Stimulated activated naive CD8-positive, alpha-beta T cell treated with anti-CD3 and anti-CD28 coated beads, Interleukin-15, amount 100 ng/mL, for 72 hours (primary cell): ENCODE measurements at regions not wholly inside any gene's neighbourhood (a gene's known extent, or its start where the extent isn't known, plus 50 kb on each side); places are given as distances from the start of the nearest gene placed in this dataset.
"Not testable (repeated sequence)": the region's sequence is repeated elsewhere in the genome, so short reads cannot be mapped to it uniquely, and the experiment has no call there.

Source experiments
- ATAC-seq: fragments of 150-1000 bp; cut with Tn5 transposase; 2 replicates; pipeline ENCODE4 v1.10.0; 2021; ENCODE audit warnings: mild to moderate bottlenecking, moderate library complexity
- DNase-seq, 2 donors: peaks; one replicate each; pipeline ENCODE4 v3.0.0; 2021 to 2022
- H3K27ac Mint-ChIP-seq, 2 donors: one replicate each; pipeline ENCODE4 v1.8.0; 2022; ENCODE audit warnings: mild to moderate bottlenecking in 2 of 2, mixed read lengths in 2 of 2, moderate library complexity in 2 of 2
- H3K27me3 Mint-ChIP-seq: one replicate; pipeline ENCODE4 v1.8.0; 2022; ENCODE audit warnings: mixed read lengths
- H3K4me1 Mint-ChIP-seq: one replicate; pipeline ENCODE4 v1.8.0; 2022; ENCODE audit warnings: mild to moderate bottlenecking, mixed read lengths
- H3K4me3 Mint-ChIP-seq, 2 donors: one replicate each; pipeline ENCODE4 v1.8.0; 2022; ENCODE audit warnings: mild to moderate bottlenecking in 2 of 2, mixed read lengths in 2 of 2, moderate library complexity in 1 of 2
- H3K9me3 Mint-ChIP-seq, 2 donors: one replicate each; pipeline ENCODE4 v1.8.0; 2022; ENCODE audit warnings: mixed read lengths in 2 of 2

DNA sequence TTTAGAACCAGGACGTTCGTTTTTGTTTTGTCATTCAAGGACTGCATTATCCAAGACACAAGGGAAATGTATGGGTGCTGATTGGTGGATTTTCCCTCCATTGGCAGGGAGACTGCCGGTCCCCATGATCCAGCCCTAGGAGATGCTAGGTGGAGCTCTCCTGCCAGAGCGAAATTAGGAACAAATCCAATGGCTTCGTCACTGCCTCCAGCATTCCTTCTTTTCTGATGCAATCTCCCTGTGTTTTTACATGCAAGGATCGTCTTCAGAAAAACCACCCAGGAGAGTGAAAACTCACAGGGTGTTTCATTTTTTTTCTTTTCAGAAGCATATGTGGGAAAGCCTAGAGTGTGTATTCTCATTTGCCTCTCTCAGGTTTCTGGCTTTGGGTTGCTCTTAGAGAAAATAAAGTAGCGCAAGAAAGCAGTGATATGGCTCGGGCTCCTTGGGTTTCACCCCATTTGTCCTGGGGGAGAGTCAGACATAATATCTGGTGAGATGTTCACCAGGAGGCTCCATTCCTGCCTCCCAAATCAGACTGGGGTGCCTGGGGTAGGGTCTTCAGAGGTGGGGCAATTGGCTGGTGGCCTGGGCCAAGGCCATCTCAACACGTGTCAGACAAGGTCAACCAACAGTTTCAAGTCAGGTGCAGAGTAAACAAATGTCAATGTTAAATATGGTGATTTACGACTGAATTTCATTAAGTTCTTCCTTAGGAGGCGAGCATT is 450.9 kb upstream of the MKI67 start:
- no peaks in the 10 kb centered on the region for H3K9me3 Mint-ChIP-seq
- H3K4me1 Mint-ChIP-seq = no peaks in the 10 kb centered on the region
- no peaks in the 10 kb centered on the region for H3K27me3 Mint-ChIP-seq
- ATAC-seq (no peak), DNase-seq (no peak)
- no peak overlapping the region for H3K27ac Mint-ChIP-seq
- H3K4me3 Mint-ChIP-seq = no peak overlapping the region

- no peak for DNase-seq
- Mint-ChIP-seq H3K9me3 (no peaks in the 10 kb centered on the region), H3K27ac (no peak overlapping the region), H3K4me1 (no peaks in the 10 kb centered on the region), H3K27me3 (no peaks in the 10 kb centered on the region), H3K4me3 (no peak overlapping the region)
- ATAC-seq = no peak
Measured at GRCh38 chr10:128577958-128578750, 451.9 kb upstream of the MKI67 start.

GRCh38 chr10:128578766-128579165 is 452.5 kb upstream of the MKI67 start:
- Mint-ChIP-seq H3K27me3 (no peaks in the 10 kb centered on the region), H3K4me1 (no peaks in the 10 kb centered on the region), H3K4me3 (no peak overlapping the region), H3K27ac (no peak overlapping the region), H3K9me3 (no peaks in the 10 kb centered on the region)
- DNase-seq = no peak
- no peak for ATAC-seq

- H3K4me3 Mint-ChIP-seq = no peak overlapping the region
- DNase-seq (no peak), ATAC-seq (no peak)
- H3K27me3 Mint-ChIP-seq = no peaks in the 10 kb centered on the region
- no peaks in the 10 kb centered on the region for H3K9me3 Mint-ChIP-seq
- H3K4me1 Mint-ChIP-seq = no peaks in the 10 kb centered on the region
- no peak overlapping the region for H3K27ac Mint-ChIP-seq
Measured at GRCh38 chr10:128579280-128579865, 453.1 kb upstream of the MKI67 start.

GRCh38 chr10:128579901-128580300 is 453.7 kb upstream of the MKI67 start:
- no peak for DNase-seq
- Mint-ChIP-seq H3K27me3 (no peaks in the 10 kb centered on the region), H3K4me3 (no peak overlapping the region), H3K27ac (no peak overlapping the region), H3K9me3 (no peaks in the 10 kb centered on the region), H3K4me1 (no peaks in the 10 kb centered on the region)
- no peak for ATAC-seq

- H3K27me3 Mint-ChIP-seq, H3K27ac Mint-ChIP-seq, ATAC-seq, H3K4me1 Mint-ChIP-seq, DNase-seq, H3K9me3 Mint-ChIP-seq, H3K4me3 Mint-ChIP-seq: not testable (repeated sequence)
Measured at GRCh38 chr10:128583125-128583524, 456.9 kb upstream of the MKI67 start.

- H3K4me1 Mint-ChIP-seq, DNase-seq, H3K27ac Mint-ChIP-seq, H3K9me3 Mint-ChIP-seq, H3K4me3 Mint-ChIP-seq, H3K27me3 Mint-ChIP-seq, ATAC-seq: not testable (repeated sequence)
Measured at GRCh38 chr10:128586599-128586998, 460.4 kb upstream of the MKI67 start.

- ATAC-seq = no peak
- no peaks in the 10 kb centered on the region for H3K9me3 Mint-ChIP-seq
- H3K4me3 Mint-ChIP-seq = no peak overlapping the region
Measured at GRCh38 chr10:128587689-128588088, 461.5 kb upstream of the MKI67 start.

DNA sequence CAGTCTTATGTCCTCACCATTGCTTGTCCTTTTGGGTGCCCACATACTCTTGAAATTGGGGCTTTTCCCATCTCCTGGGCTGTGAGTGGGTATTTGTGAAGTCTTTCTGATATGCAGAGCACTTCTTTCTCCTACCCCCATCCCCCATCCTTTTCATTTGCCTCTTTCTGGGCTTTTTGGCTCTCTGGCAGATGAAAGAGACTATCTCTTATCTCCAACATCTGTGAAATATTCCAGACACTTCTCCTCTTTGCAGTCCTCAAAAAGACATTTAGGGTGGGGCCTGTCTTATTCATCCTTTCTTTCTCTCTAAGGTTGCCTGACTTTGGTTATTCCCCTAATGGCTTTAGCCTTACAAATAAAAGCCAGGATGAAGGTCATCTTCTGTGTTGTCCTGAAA is 462.2 kb upstream of the MKI67 start:
- Mint-ChIP-seq H3K27ac (no peak overlapping the region), H3K4me1 (no peaks in the 10 kb centered on the region), H3K4me3 (no peak overlapping the region), H3K9me3 (no peaks in the 10 kb centered on the region), H3K27me3 (no peaks in the 10 kb centered on the region)
- ATAC-seq (no peak), DNase-seq (no peak)

More at GRCh38 chr10:128587689-128588088, 461.5 kb upstream of the MKI67 start:
- H3K27me3 Mint-ChIP-seq = no peaks in the 10 kb centered on the region
- no peak for DNase-seq
- no peaks in the 10 kb centered on the region for H3K4me1 Mint-ChIP-seq
- H3K27ac Mint-ChIP-seq = no peak overlapping the region

GRCh38 chr10:128594688-128595087 is 468.5 kb upstream of the MKI67 start:
- Mint-ChIP-seq H3K27ac (no peak overlapping the region), H3K4me1 (no peaks in the 10 kb centered on the region), H3K9me3 (peaks cover 0 to 7% of the 10 kb centered on the region in 2 donors), H3K4me3 (no peak overlapping the region), H3K27me3 (no peaks in the 10 kb centered on the region)
- DNase-seq (no peak), ATAC-seq (no peak)

DNA sequence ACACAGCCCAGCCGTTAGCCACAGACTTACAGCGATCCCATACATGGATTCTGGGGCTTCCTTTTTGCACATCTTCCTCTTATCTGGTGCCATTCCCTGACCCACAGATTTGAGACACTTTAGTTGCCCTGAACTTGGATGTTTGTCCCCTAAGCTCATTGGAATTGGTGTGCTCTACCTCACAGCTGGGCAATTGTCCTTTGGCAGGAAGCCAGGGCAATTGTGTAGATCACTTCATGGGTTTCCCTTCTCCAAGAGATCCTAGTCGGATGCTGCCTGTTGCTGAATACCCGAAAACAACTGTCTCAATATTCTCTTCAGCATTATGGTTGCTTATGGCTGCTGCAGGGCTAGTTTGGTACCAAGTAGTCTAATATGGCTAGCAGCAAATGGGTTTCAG is 470.7 kb upstream of the MKI67 start:
- H3K27ac Mint-ChIP-seq = no peak overlapping the region
- H3K27me3 Mint-ChIP-seq = no peaks in the 10 kb centered on the region
- no peak for ATAC-seq
- peaks cover 0 to 7% of the 10 kb centered on the region in 2 donors for H3K9me3 Mint-ChIP-seq
- DNase-seq = no peak
- H3K4me1 Mint-ChIP-seq = no peaks in the 10 kb centered on the region
- H3K4me3 Mint-ChIP-seq = no peak overlapping the region

- Mint-ChIP-seq H3K27me3 (no peaks in the 10 kb centered on the region), H3K4me1 (no peaks in the 10 kb centered on the region), H3K9me3 (peaks cover 0 to 7% of the 10 kb centered on the region in 2 donors), H3K4me3 (no peak overlapping the region), H3K27ac (no peak overlapping the region)
- DNase-seq = no peak
- no peak for ATAC-seq
Measured at GRCh38 chr10:128599030-128599429, 472.8 kb upstream of the MKI67 start.

GRCh38 chr10:128599538-128599937 is 473.3 kb upstream of the MKI67 start:
- Mint-ChIP-seq H3K4me3 (no peak overlapping the region), H3K9me3 (peaks cover 0 to 7% of the 10 kb centered on the region in 2 donors), H3K4me1 (no peaks in the 10 kb centered on the region), H3K27ac (no peak overlapping the region), H3K27me3 (no peaks in the 10 kb centered on the region)
- DNase-seq (no peak), ATAC-seq (no peak)

DNA sequence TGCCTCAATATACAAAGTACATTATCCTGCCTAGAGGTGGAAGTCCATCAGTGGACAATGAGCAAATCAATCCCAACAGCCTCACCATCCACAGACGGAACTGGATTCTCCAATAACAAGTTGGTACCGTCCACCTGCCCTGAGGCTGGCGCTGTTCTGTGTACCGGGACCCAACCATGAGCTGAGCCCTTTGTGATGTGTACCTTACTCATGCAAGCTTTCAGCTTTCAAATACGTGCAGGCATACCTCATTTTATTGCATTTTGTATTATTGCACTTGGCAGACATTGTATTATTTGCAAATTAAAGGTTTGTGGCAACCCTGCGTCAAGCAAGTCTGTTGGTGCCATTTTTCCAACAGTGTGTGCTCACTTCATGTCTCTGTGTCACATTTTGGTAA is 476.0 kb upstream of the MKI67 start:
- Mint-ChIP-seq H3K4me1 (no peaks in the 10 kb centered on the region), H3K9me3 (peaks cover 0 to under 1% of the 10 kb centered on the region in 2 donors), H3K27me3 (peaks cover 4% of the 10 kb centered on the region), H3K27ac (no peak overlapping the region), H3K4me3 (no peak overlapping the region)
- DNase-seq (no peak), ATAC-seq (no peak)

DNA sequence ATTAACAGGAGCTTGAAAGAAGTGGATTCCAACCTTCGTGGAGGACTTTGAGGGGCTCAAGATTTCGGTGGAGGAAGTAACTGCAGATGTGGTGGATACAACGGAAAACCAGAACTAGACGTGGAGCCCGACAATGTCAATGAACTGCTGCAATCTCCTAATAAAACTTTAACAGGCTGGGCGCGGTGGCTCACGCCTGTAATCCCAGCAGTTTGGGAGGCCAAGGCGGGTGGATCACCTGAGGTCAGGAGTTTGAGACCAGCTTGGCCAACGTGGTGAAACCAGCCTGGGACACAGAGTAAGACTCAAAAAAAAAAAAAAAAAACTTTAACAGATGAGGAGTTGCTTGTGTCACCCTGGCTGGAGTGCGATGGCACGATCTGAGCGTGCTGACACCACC is 477.8 kb upstream of the MKI67 start:
- H3K27me3 Mint-ChIP-seq = peaks cover 8% of the 10 kb centered on the region
- DNase-seq (no peak), ATAC-seq (no peak)
- H3K27ac Mint-ChIP-seq = no peak overlapping the region
- H3K4me1 Mint-ChIP-seq = no peaks in the 10 kb centered on the region
- H3K9me3 Mint-ChIP-seq = no peaks in the 10 kb centered on the region
- no peak overlapping the region for H3K4me3 Mint-ChIP-seq

DNA sequence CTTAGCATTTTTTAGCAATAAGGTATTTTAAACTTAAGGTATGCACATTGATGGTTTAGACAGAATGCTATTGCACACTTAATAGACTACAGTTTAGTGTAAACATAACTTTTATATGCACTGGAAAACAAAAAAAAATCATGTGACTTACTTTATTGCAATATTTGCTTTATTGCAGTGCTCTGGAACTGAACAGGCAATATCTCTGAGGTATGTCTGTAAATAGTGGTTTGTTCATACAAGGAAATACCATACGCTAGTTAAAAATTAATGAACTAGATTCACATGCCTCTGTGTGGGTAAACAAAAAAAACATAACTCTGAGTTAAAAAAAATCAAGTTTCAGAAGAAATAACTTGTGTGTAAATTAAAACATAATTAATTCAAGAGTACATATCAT is 479.0 kb upstream of the MKI67 start:
- H3K4me1 Mint-ChIP-seq = no peaks in the 10 kb centered on the region
- DNase-seq (no peak), ATAC-seq (no peak)
- H3K9me3 Mint-ChIP-seq = no peaks in the 10 kb centered on the region
- no peak overlapping the region for H3K27ac Mint-ChIP-seq
- H3K27me3 Mint-ChIP-seq = peaks cover 8% of the 10 kb centered on the region
- no peak overlapping the region for H3K4me3 Mint-ChIP-seq
